Raji (cell line): ENCODE measurements at regions not wholly inside any gene's neighbourhood (a gene's known extent, or its start where the extent isn't known, plus 50 kb on each side); places are given as distances from the start of the nearest gene placed in this dataset.

Experiments used
- POLR2A ChIP-seq: IDR thresholded peaks from 2 replicates; pipeline ENCODE4 v1.6.1; 2011; ENCODE audit warnings: low read depth, low read length, control low read depth; ENCODE audit not compliant: insufficient read depth

DNA sequence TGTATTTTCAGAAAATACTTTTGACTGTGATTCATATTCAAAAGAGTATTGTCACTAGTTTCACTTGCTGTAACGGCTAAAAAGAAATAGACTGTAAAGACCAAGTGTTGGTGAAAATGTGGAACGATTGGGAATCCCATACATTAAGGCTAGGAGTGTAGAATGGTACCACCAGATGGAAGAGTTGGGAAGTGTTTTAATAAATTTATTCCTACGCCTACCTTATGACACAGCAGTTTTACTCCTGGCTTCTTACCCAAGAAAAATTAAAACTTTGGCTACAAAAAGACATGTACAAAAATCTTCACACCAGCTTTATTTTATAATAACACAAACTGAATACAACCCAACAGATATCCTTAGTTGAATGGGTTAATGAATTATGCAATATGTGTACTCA lies 256.2 kb downstream of the TAF11L14 start:
- TF ChIP-seq POLR2A, result no peak

DNA sequence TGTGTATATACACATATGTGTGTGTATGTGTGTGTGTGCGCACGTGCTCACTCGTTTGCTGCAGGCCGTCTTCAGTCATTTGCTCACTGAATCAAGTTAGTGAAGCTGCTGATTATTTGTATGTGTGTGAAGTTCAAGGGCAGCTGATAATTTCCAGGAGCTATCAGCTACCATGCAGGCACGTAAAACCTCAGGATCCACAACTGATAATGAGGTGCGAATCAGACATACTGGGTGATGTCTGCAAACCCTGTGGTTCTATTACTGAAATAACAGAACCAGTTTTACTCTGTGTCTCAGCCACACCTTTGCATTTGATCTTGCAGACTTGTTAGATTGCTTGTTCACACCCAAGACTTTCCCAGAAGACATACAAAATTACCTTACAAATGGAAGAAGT lies 257.6 kb downstream of the TAF11L14 start:
- no peak for TF ChIP-seq POLR2A

DNA sequence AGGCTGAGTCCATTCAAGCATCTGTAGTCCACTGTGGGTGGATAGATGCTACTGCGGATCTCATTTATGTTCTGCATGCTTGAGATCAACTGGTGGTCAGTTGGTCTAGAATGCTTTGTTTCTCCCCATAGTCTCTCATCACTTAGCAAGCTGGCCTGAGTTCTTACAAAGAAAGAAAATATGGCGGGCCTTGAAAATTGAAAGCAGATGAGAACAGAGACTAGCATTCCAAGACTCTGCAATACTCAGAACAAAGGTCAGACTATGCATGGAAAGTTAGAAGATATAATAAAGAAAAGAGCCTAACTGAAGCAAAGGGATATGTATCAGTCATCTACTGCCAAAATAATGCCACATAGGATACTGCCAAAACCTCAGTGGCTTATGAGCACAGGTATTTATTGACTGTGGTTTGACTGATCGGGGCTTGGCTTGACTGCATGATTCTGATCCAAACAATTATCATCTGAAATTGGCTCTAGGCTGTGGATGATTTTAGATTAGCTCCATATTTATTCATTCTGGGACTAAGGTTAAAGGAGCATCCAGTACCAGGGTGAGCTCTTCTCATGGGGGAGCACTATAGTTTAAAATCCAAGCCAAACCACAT lies 258.9 kb downstream of the TAF11L14 start:
- TF ChIP-seq POLR2A, result no peak

GRCh38 chr5:17895288-17896033 lies 261.2 kb downstream of the TAF11L14 start:
- no peak for TF ChIP-seq POLR2A

GRCh38 chr5:17896605-17897004 lies 262.3 kb downstream of the TAF11L14 start:
- no peak for TF ChIP-seq POLR2A

- no peak for TF ChIP-seq POLR2A
Measured at GRCh38 chr5:17897776-17898175, 263.5 kb downstream of the TAF11L14 start.

DNA sequence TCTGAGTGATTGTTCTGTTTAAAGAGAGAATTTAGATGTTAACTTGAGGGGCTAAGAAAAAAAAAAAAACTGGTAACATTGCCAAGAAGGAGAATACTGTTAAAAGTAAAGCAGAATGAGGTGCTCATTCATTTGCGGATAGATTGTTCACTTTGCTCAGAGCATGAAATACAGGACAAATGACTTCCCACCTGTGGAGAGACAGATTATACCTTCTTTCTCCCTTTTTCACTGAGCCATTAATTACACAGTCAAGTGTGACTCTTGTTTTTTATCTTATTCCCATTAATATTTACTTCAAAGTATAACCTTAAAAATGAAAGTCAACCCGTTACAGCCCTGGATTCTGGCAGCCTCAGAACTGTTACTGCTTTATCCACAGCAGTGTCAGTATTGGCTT lies 264.5 kb downstream of the TAF11L14 start:
- TF ChIP-seq POLR2A, result no peak

GRCh38 chr5:17907094-17907493 lies 272.8 kb downstream of the TAF11L14 start:
- no peak for TF ChIP-seq POLR2A

DNA sequence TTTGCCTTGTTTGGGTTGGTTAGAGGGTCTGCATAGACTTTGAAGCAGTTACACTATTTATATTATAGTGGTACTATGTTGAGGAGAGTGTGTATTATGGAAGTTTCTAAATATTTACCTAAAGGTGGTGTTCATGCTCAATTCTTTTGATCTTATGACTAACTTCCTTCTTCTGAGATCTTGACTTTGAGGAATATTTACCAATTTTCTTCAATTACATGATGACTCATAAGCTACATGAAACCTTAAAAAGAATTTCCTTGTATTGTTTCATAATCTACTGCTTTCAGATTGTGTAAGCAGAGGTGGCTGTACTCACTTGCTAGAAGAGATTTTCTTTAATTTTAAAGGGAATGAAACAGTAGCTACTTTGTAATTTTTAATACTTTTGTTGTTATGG lies 276.1 kb downstream of the TAF11L14 start:
- TF ChIP-seq POLR2A, result no peak

- no peak for TF ChIP-seq POLR2A
Measured at GRCh38 chr5:17912794-17913193, 278.5 kb downstream of the TAF11L14 start.

- TF ChIP-seq POLR2A, result no peak
Measured at GRCh38 chr5:17916446-17916845, 282.2 kb downstream of the TAF11L14 start.

- TF ChIP-seq POLR2A, result no peak
Measured at GRCh38 chr5:17917465-17917864, 283.2 kb downstream of the TAF11L14 start.

DNA sequence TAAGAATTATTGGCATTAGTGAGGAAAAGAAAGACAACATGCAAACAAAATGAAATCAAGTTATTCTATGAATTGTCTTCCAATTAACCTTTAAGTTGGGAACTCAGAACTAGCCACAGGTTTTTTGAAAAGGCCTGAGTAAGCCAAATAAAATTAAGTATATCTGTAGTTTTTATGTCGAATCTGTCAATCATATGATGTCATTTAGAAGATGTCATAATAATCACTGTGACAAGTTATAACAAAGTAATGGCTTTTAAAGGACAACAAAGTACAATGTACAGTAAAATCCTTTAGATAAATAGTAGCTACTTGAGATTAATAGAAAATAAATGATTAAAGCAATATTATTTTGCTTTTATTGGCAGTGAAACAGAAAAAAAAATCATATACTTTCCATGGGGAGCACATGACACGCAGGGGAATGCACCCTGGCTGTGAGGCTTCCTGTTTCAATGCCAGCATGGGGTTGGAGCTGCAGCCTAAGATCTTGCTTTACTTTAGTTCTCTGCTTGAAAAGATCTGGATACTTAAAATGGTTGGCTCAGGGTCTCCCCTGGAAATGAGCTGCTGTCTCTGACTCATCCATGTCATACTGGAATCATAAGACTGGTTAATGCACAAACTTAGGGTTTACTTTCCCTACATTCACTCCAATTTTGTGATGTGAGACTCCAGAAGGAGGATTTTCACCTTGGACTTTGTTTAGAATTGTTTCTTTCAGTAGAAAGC lies 284.3 kb downstream of the TAF11L14 start:
- TF ChIP-seq POLR2A, result no peak

DNA sequence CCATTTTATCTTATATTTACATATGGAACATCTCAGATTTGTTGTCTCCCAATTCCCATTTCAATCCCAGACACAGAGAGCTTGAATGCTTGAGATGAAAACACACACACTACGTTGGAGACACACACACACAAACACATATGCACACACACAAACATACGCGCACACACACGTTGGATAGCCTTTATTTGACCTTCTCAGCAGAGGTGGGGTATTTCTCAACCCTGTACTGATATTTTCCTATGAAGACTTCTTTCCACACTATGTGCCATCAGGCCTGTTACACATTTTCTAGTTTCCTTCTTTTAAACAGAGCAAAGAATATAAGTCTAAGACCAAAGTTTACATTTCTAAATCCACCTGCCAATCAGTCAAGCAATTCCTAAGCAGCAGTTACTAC lies 291.0 kb downstream of the TAF11L14 start:
- no peak for TF ChIP-seq POLR2A

DNA sequence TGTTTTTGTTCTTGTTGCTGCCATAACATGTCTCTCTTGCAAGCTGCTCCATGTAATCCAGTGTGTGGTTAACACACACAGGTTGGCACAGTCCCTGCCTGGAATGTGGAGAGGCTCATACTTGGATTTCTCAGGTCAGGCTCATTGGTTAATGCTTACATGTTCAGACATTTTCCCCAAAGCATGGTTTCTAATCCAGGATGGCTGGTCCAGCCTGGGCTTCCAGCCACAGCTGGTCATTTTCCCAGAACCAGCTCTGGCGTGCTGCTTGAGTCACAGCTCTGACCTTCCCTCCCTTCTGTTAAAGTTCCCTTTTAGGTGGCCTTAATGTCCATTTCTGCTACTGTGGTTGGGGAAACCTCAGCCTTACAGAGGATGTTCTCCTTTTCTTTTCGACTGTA lies 294.3 kb downstream of the TAF11L14 start:
- TF ChIP-seq POLR2A, result no peak

DNA sequence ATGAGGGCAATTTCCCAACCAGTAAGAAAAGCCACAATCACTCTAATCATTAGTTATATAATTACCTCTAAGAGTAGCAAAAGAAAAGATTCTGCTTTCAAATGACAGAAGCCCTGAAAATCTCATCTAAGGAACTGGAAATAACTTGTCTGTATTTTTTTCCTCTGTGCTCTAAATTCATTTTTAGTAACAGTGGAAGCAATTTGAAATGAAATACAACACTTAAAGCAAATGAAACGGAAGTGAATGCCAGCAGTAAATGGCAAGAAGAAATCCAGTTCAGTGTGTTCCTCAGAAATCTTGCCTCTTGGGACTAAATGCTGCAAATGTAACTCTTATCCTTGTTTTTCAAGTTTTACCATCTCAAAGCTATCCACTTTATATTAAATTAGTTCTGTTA lies 294.9 kb downstream of the TAF11L14 start:
- no peak for TF ChIP-seq POLR2A
